GM19463 (cell line): ENCODE measurements at regions not wholly inside any gene's neighbourhood (a gene's known extent, or its start where the extent isn't known, plus 50 kb on each side); places are given as distances from the start of the nearest gene placed in this dataset.

ENCODE experiments used
- ATAC-seq: cut with Tn5 transposase; IDR thresholded peaks from one replicate; pipeline ENCODE4 v1.9.1; 2021; ENCODE audit warnings: mild to moderate bottlenecking, moderate library complexity; ENCODE audit not compliant: unreplicated experiment

GRCh38 chr2:52884761-52885352 lies 882.7 kb upstream of the CHAC2 start:
- ATAC-seq: no peak

GRCh38 chr2:52882974-52883373 lies 884.6 kb upstream of the CHAC2 start:
- ATAC-seq: no peak

GRCh38 chr2:52881606-52882005 lies 886.0 kb upstream of the CHAC2 start:
- ATAC-seq: no peak

- ATAC-seq: no peak
Measured at GRCh38 chr2:52880872-52881271, 886.7 kb upstream of the CHAC2 start.

- ATAC-seq: no peak
Measured at GRCh38 chr2:52879561-52879960, 888.0 kb upstream of the CHAC2 start.

GRCh38 chr2:52877703-52878102 lies 889.9 kb upstream of the CHAC2 start:
- ATAC-seq: no peak

GRCh38 chr2:52874466-52875106 lies 893.0 kb upstream of the CHAC2 start:
- ATAC-seq: no peak

- no peak for ATAC-seq
Measured at GRCh38 chr2:52862801-52863200, 904.8 kb upstream of the CHAC2 start.

- no peak for ATAC-seq
Measured at GRCh38 chr2:52861596-52861995, 906.0 kb upstream of the CHAC2 start.

GRCh38 chr2:52859065-52859464 lies 908.5 kb upstream of the CHAC2 start:
- no peak for ATAC-seq

GRCh38 chr2:52857722-52858121 lies 909.9 kb upstream of the CHAC2 start:
- no peak for ATAC-seq

- no peak for ATAC-seq
Measured at GRCh38 chr2:52852006-52852405, 915.6 kb upstream of the CHAC2 start.

GRCh38 chr2:52844701-52845423 lies 922.7 kb upstream of the CHAC2 start:
- ATAC-seq: no peak

- no peak for ATAC-seq
Measured at GRCh38 chr2:52835909-52836308, 931.7 kb upstream of the CHAC2 start.

- no peak for ATAC-seq
Measured at GRCh38 chr2:52831216-52831615, 936.4 kb upstream of the CHAC2 start.

GRCh38 chr2:52828112-52828511 lies 939.5 kb upstream of the CHAC2 start:
- no peak for ATAC-seq

- no peak for ATAC-seq
Measured at GRCh38 chr2:52821631-52822030, 946.0 kb upstream of the CHAC2 start.

- ATAC-seq: no peak
Measured at GRCh38 chr2:52818958-52819357, 948.6 kb upstream of the CHAC2 start.

GRCh38 chr2:52810460-52810859 lies 957.1 kb upstream of the CHAC2 start:
- ATAC-seq: no peak

- ATAC-seq: no peak
Measured at GRCh38 chr2:52805901-52806410, 961.6 kb upstream of the CHAC2 start.

GRCh38 chr2:52794581-52794980 lies 973.0 kb upstream of the CHAC2 start:
- no peak for ATAC-seq

- ATAC-seq: no peak
Measured at GRCh38 chr2:52779446-52779845, 988.2 kb upstream of the CHAC2 start.
